SK-N-SH (cell line): ENCODE measurements at regions not wholly inside any gene's neighbourhood (a gene's known extent, or its start where the extent isn't known, plus 50 kb on each side); places are given as distances from the start of the nearest gene placed in this dataset.

Experiments
- CTCF ChIA-PET: fragments of 300-600, 350-600 bp; formaldehyde crosslinking; extraction: SDS; loops from one replicate; lab custom pipeline; 2021; lab: Yijun Ruan, JAX
- POLR2A ChIA-PET: fragments of 350-600 bp; sonication (Branson Sonifier 250); formaldehyde crosslinking; extraction: SDS; loops from one replicate; lab custom pipeline; 2020; ENCODE audit warnings: antibody characterized with exemption, inconsistent platforms; lab: Yijun Ruan, JAX
- DNase-seq: peaks from one replicate; pipeline ENCODE4 v3.0.0; 2012
- H2AFZ ChIP-seq: fragments of 200-600 bp; sonication (generic); 2 replicates; pipeline ENCODE4 v1.8.1; 2016; ENCODE audit warnings: antibody characterized with exemption, mild to moderate bottlenecking, low read depth
- H3F3A ChIP-seq: fragments of 200-600 bp; sonication (generic); replicated peaks from 2 replicates; pipeline ENCODE3; 2016; ENCODE audit warnings: antibody characterized with exemption, mild to moderate bottlenecking; ENCODE audit not compliant: insufficient read depth
- H3K27ac ChIP-seq, 2 experiments: fragments of 200-500 bp in 1 of 2; fragments of 200-600 bp in 1 of 2; sonication (Bioruptor generic) in 1 of 2; sonication (generic), shearing (Covaris generic) in 1 of 2; 2 replicates each; pipeline versions ENCODE4 v1.5.1 to v1.6.1; 2014 to 2016; ENCODE audit warnings: low read depth in 2 of 2, inconsistent platforms in 1 of 2, low read length in 1 of 2, mild to moderate bottlenecking in 1 of 2, mixed read lengths in 1 of 2
- H3K27me3 ChIP-seq: fragments of 200-600 bp; sonication (generic), shearing (Covaris generic); 2 replicates; pipeline ENCODE4 v1.6.1; 2016; ENCODE audit warnings: mixed run types; ENCODE audit not compliant: insufficient read depth
- H3K36me3 ChIP-seq, 2 experiments: fragments of 200-500 bp in 1 of 2; fragments of 200-600 bp in 1 of 2; sonication (Bioruptor generic) in 1 of 2; sonication (generic) in 1 of 2; replicated peaks in 1 of 2; 2 replicates each; pipeline versions ENCODE3 to v1.5.1; 2014 to 2016; ENCODE audit warnings: low read length in 1 of 2, mild to moderate bottlenecking in 1 of 2; ENCODE audit not compliant: insufficient read depth in 2 of 2, control insufficient read depth in 1 of 2
- H3K4me1 ChIP-seq, 2 experiments: fragments of 200-500 bp in 1 of 2; fragments of 200-600 bp in 1 of 2; sonication (Bioruptor generic) in 1 of 2; sonication (generic), shearing (Covaris generic) in 1 of 2; 2 replicates each; pipeline versions ENCODE4 v1.5.1 to v1.6.1; 2014 to 2016; ENCODE audit warnings: low read depth in 1 of 2, low read length in 1 of 2, mixed run types in 1 of 2; ENCODE audit not compliant: insufficient read depth in 2 of 2, control insufficient read depth in 1 of 2
- H3K4me2 ChIP-seq: fragments of 200-600 bp; sonication (generic), shearing (Covaris generic); 2 replicates; pipeline ENCODE4 v1.6.1; 2017; ENCODE audit warnings: mixed run types
- H3K4me3 ChIP-seq, 2 experiments: fragments of 200-500 bp in 1 of 2; fragments of 200-600 bp in 1 of 2; sonication (Bioruptor generic) in 1 of 2; sonication (generic), shearing (Covaris generic) in 1 of 2; 2 replicates each; pipeline versions ENCODE4 v1.5.1 to v1.8.1; 2014 to 2016; ENCODE audit warnings: low read depth in 2 of 2, inconsistent platforms in 1 of 2, low read length in 1 of 2, mild to moderate bottlenecking in 1 of 2, mixed read lengths in 1 of 2, moderate library complexity in 1 of 2
- H3K79me2 ChIP-seq: fragments of 200-600 bp; sonication (generic); 2 replicates; pipeline ENCODE4 v1.8.1; 2017; ENCODE audit warnings: mild to moderate bottlenecking; ENCODE audit not compliant: insufficient read depth
- H3K9ac ChIP-seq: fragments of 200-600 bp; sonication (generic); 2 replicates; pipeline ENCODE4 v1.6.1; 2017; ENCODE audit warnings: mixed run types
- H3K9me2 ChIP-seq: fragments of 200-600 bp; sonication (generic); 2 replicates; pipeline ENCODE4 v1.6.1; 2017; ENCODE audit warnings: mixed run types
- H3K9me3 ChIP-seq: fragments of 200-600 bp; sonication (generic); 2 replicates; pipeline ENCODE4 v1.6.1; 2017; ENCODE audit warnings: mixed run types, mild to moderate bottlenecking, moderate library complexity
- H4K20me1 ChIP-seq: fragments of 200-600 bp; sonication (generic); 2 replicates; pipeline ENCODE4 v1.6.1; 2017; ENCODE audit warnings: mild to moderate bottlenecking, mixed run types; ENCODE audit not compliant: insufficient read depth
- CHD2 ChIP-seq: fragments of 150-350 bp; IDR thresholded peaks from 2 replicates; pipeline ENCODE4 v1.6.1; 2018; ENCODE audit warnings: low read length; ENCODE audit not compliant: partially characterized antibody
- CTCF ChIP-seq: fragments of 200-600 bp; sonication (generic); IDR thresholded peaks from 2 replicates; pipeline ENCODE4 v1.6.1; 2017; ENCODE audit warnings: antibody characterized with exemption, mild to moderate bottlenecking, moderate library complexity
- ELF1 ChIP-seq: IDR thresholded peaks from 2 replicates; pipeline ENCODE4 v1.4.0; 2012
- FOXJ3 ChIP-seq: sonication (generic); formaldehyde crosslinking; IDR thresholded peaks from 2 replicates; pipeline ENCODE4 v1.5.1; 2020; ENCODE audit warnings: mild to moderate bottlenecking, missing genetic modification reagents
- GABPA ChIP-seq: IDR thresholded peaks from 2 replicates; pipeline ENCODE4 v1.4.0; 2012; ENCODE audit warnings: low read depth, mild to moderate bottlenecking
- GATA2 ChIP-seq: sonication (generic); formaldehyde crosslinking; IDR thresholded peaks from 2 replicates; pipeline ENCODE4 v1.5.0; 2020; ENCODE audit warnings: mild to moderate bottlenecking, missing genetic modification reagents
- IRF3 ChIP-seq: fragments of 150-350 bp; IDR thresholded peaks from 2 replicates; pipeline ENCODE4 v1.6.1; 2016; ENCODE audit warnings: mild to moderate bottlenecking, low read depth, low read length
- JUND ChIP-seq: IDR thresholded peaks from 2 replicates; pipeline ENCODE4 v1.4.0; 2012
- MEF2A ChIP-seq: IDR thresholded peaks from 2 replicates; pipeline ENCODE4 v1.4.0; 2012; ENCODE audit warnings: low read depth, borderline replicate concordance
- MXI1 ChIP-seq: IDR thresholded peaks from 2 replicates; pipeline ENCODE4 v1.6.1; 2012; ENCODE audit warnings: mild to moderate bottlenecking, low read depth, low read length, improper control_type of control experiment
- NFIC ChIP-seq: IDR thresholded peaks from 2 replicates; pipeline ENCODE4 v1.4.0; 2012; ENCODE audit warnings: borderline replicate concordance
- NRF1 ChIP-seq: IDR thresholded peaks from 2 replicates; pipeline ENCODE4 v1.6.1; 2012; ENCODE audit warnings: low read depth, mild to moderate bottlenecking, low read length
- PBX3 ChIP-seq: IDR thresholded peaks from 2 replicates; pipeline ENCODE4; 2012
- RAD21 ChIP-seq: IDR thresholded peaks from 2 replicates; pipeline ENCODE4 v1.6.1; 2012; ENCODE audit warnings: mild to moderate bottlenecking, low read length
- RCOR1 ChIP-seq: fragments of 150-350 bp; IDR thresholded peaks from 2 replicates; pipeline ENCODE4 v1.6.1; 2017; ENCODE audit warnings: antibody characterized with exemption, low read length
- REST ChIP-seq: IDR thresholded peaks from 2 replicates; pipeline ENCODE4 v1.6.1; 2012; ENCODE audit warnings: mild to moderate bottlenecking, low read depth, low read length, moderate library complexity
- RFX5 ChIP-seq: IDR thresholded peaks from 2 replicates; pipeline ENCODE4 v1.6.1; 2012; ENCODE audit warnings: mild to moderate bottlenecking, improper control_type of control experiment, low read length
- TCF12 ChIP-seq: IDR thresholded peaks from 2 replicates; pipeline ENCODE4 v1.4.0; 2012
- USF1 ChIP-seq: IDR thresholded peaks from 2 replicates; pipeline ENCODE4 v1.4.0; 2012; ENCODE audit warnings: low read depth, borderline replicate concordance
- ZBTB33 ChIP-seq: IDR thresholded peaks from 2 replicates; pipeline ENCODE4 v1.4.0; 2012; ENCODE audit warnings: low read depth, borderline replicate concordance
- WGBS: methylation state at CpG from one replicate; pipeline ENCODE4 v1.1.6; 2017; ENCODE audit warnings: low lambda C conversion rate; 5-methylcytosine and 5-hydroxymethylcytosine counted together

- H4K20me1 ChIP-seq: no peaks in the 10 kb centered on the region
- H2AFZ ChIP-seq: no peak overlapping the region
- H3K36me3 ChIP-seq: no peaks in the 10 kb centered on the region
- H3K9me2 ChIP-seq: no peaks in the 10 kb centered on the region
- ChIA-PET POLR2A (no interaction called here), CTCF (interaction anchor here (1.3 to 1.5 kb wide), 2 partner anchors 11 to 12 kb away, joined by 5 read pairs; no protein-coding TSS in a partner anchor)
- H3K79me2 ChIP-seq: no peaks in the 10 kb centered on the region
- H3K27ac ChIP-seq: no peak overlapping the region
- H3K4me1 ChIP-seq: no peaks in the 10 kb centered on the region; a peak in 1 of 4 replicates
- no peak overlapping the region for H3K4me3 ChIP-seq
- H3K4me2 ChIP-seq: no peak overlapping the region
- H3K9me3 ChIP-seq: 0 out of 2 replicates have a peak, but pooled peaks cover 3% of the 10 kb centered on the region
- no peak for DNase-seq
- H3F3A ChIP-seq: no peaks in the 10 kb centered on the region
- no peaks in the 10 kb centered on the region for H3K27me3 ChIP-seq
- no peak overlapping the region for H3K9ac ChIP-seq
- 60% methylated on average over 2 of the region's 2 CpGs for WGBS
- TF ChIP-seq RCOR1: no peak
- no peak for TF ChIP-seq IRF3
- no peak for TF ChIP-seq GABPA
- no peak for TF ChIP-seq CHD2
- TF ChIP-seq JUND: no peak
- TF ChIP-seq MXI1: no peak
- TF ChIP-seq ELF1: no peak
- no peak for TF ChIP-seq USF1
- no peak for TF ChIP-seq NFIC
- no peak for TF ChIP-seq FOXJ3 (CRISPR knock-in tag)
- no peak for TF ChIP-seq RFX5
- no peak for TF ChIP-seq CTCF
- TF ChIP-seq PBX3: no peak
- no peak for TF ChIP-seq NRF1
- TF ChIP-seq REST: no peak
- no peak for TF ChIP-seq GATA2 (CRISPR knock-in tag)
- no peak for TF ChIP-seq MEF2A
- no peak for TF ChIP-seq RAD21
- TF ChIP-seq TCF12: no peak
- no peak for TF ChIP-seq ZBTB33
These were observed 146.4 kb downstream of the ACTR3B start for GRCh38 chr7:152905949-152906348.
